Activated CD4-positive, CD25-positive, alpha-beta regulatory T cell treated with anti-CD3 and anti-CD28 coated beads, Interleukin-2, amount 50 U/mL, for 16 hours (primary cell): ENCODE measurements at regions not wholly inside any gene's neighbourhood (a gene's known extent, or its start where the extent isn't known, plus 50 kb on each side); places are given as distances from the start of the nearest gene placed in this dataset.
"Not testable (repeated sequence)": the region's sequence is repeated elsewhere in the genome, so short reads cannot be mapped to it uniquely, and the experiment has no call there.

ENCODE experiments used
- DNase-seq: peaks from one replicate; pipeline ENCODE4 v3.0.0-alpha.2; 2020; ENCODE audit warnings: low read depth, low spot score

DNA sequence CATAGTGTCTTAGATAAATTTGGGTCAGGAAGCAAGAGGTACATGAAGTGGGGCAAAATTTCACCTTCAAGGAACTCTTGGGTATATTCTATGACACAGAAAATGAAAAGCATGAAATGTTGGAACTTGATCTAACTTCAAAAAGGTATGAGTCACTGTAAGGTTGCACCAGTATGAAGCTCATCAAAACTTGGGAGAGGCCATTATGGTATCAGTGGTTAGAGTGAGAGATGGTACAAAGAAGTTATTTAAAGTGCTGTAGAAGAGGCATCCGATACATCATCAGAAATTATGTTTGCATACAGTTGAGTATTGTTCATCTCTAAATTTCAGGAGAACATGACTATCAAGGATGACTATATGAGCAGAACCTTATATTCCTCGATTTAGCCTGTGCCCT, 302.9 kb upstream of the SUCLG2 start:
- no peak for DNase-seq

- peak; percentile 17 for DNase-seq
Measured at GRCh38 chr3:67947808-67948508, 293.5 kb upstream of the SUCLG2 start.

DNA sequence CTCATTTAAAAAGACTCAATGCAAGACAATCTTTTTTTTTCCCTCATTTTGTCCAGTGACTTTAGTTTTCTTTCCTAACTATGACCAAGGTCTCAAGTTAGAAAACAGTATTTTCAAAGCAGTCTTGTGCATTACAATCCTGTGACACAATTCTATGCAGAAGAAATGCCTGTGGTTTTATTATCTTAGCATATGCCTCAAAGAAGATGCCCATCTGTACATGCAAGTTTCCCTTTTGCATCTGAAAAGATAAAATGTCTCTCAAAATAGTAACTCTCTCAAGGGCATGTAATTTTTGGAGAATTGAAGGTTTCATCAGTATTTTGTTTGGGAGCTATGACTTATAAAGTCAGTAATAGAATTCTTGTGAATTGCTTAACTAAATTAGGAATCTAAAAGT, 292.0 kb upstream of the SUCLG2 start:
- DNase-seq, result no peak

GRCh38 chr3:67943546-67943945, 289.1 kb upstream of the SUCLG2 start:
- no peak for DNase-seq

GRCh38 chr3:67941433-67942030, 287.1 kb upstream of the SUCLG2 start:
- no peak for DNase-seq

DNA sequence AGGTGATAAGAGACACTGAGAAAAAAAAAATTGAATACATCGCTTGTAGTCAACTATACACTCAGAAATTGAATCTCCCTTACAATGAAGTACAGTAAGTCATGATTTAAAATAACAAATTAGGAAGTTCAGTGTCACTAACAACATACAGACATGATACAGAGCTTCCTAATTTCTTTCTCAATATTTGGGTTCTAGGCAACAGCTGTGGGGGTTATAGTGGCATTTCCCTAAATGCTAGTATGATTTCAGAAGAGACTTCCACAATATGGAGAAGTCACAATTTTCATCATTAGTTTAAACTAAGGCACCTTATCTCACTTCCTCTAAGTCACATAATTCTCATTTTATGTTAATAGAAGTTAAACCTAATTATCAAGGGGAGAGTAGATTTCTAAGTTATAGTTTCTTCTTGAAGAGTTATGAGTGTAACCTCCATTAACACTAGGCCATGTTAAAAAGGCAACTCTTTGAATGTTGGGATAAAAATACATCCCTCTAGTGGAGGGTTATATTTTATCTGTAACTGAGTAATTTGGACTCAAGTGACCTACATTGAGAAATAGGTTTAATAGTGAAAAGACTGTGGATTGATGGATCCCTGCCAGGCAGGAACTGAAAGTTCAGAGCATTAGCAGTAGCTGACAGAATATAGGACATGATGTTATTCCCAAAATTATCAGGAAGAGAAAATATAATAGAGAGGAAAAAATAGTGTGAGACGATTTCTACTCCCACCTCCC, 286.0 kb upstream of the SUCLG2 start:
- no peak for DNase-seq

DNA sequence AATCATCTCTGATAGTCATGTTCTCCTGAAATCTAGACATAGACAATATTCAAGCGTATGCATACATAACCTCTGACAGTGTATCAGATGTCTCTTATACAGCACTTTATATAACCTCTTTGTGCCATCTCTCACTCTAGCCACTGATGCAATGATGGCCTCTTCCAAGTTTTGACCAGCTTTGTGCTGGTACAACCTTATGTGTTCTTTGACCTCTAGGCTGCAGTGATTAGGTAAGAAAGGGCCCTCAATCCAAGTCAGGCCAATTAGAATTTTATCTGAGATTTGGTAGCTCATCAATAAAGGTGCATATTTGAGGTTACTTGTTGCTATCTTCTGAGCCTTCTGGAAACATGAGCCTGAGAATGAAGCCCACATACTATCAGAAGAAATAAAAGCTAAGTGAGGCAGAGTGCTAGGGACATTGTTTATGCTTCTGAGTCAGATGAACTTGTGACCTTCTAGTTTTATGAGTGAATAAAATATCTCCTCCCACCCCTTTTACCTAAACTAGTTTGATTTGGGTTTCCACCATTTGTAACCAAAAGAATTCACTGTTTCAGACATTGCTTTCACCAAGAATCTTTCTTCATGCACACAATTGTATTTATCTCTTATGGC, 283.2 kb upstream of the SUCLG2 start:
- no peak for DNase-seq

- not testable (repeated sequence) for DNase-seq
Measured at GRCh38 chr3:67930394-67930793, 276.0 kb upstream of the SUCLG2 start.

GRCh38 chr3:67923796-67924195, 269.4 kb upstream of the SUCLG2 start:
- DNase-seq, result no peak

- DNase-seq, result no peak
Measured at GRCh38 chr3:67920969-67921368, 266.6 kb upstream of the SUCLG2 start.

DNA sequence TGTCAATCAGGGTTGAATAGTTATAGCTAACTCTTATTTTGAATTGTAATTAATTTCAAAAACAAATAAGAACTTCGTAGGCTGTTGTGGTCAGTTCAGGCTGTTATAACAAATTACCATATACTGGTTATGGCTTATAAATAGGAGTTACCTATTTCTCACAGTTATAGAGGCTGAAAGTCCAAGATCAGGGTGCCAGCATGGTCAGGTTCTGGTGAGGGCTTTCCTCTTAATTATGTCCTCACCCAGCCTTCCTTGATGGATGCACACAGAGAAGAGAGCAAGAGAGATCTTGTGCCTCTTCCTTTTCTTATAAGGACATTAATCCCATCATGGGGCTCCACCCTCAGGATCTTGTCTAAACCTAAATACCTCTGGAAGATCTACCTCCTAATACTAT, 265.9 kb upstream of the SUCLG2 start:
- DNase-seq, result no peak

- no peak for DNase-seq
Measured at GRCh38 chr3:67916353-67916752, 261.9 kb upstream of the SUCLG2 start.

- DNase-seq, result no peak
Measured at GRCh38 chr3:67907735-67908134, 253.3 kb upstream of the SUCLG2 start.

- no peak for DNase-seq
Measured at GRCh38 chr3:67906261-67906660, 251.8 kb upstream of the SUCLG2 start.

DNA sequence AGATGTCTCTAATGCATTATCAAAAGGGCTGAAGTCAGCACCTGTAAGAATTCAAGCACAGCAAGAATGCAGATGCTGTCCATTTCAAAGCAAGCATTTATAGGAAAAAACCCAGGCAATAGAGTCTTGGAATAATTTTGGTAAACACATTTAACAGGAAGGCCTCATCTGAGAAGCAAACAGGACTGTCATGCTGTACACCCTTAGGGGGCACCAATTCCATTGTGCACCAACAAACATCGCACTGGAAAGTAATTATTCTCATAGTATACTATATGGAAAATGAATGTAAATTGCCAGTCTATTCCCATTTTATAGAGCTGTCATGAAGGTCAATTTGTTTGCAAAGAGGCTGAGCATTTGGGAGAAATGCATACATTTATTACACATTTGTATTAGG, 247.3 kb upstream of the SUCLG2 start:
- no peak for DNase-seq

DNA sequence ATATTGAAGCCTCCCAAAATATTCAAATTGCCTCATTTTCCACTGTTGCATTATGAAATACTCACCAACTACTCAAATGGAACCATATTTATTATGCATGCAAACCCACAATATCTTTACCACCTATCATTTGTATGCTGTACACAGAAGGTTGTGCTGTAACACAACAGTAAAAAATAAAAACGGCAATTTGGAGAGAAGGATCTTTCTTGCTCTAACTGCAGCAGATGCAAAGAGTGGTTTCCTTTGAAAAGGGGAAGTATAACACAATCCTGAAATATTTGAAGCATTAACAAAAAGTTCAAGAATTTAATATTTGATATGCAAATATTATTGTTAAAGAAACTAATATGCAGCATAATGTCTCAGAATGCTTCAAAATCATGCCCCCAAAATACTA, 244.5 kb upstream of the SUCLG2 start:
- no peak for DNase-seq

DNA sequence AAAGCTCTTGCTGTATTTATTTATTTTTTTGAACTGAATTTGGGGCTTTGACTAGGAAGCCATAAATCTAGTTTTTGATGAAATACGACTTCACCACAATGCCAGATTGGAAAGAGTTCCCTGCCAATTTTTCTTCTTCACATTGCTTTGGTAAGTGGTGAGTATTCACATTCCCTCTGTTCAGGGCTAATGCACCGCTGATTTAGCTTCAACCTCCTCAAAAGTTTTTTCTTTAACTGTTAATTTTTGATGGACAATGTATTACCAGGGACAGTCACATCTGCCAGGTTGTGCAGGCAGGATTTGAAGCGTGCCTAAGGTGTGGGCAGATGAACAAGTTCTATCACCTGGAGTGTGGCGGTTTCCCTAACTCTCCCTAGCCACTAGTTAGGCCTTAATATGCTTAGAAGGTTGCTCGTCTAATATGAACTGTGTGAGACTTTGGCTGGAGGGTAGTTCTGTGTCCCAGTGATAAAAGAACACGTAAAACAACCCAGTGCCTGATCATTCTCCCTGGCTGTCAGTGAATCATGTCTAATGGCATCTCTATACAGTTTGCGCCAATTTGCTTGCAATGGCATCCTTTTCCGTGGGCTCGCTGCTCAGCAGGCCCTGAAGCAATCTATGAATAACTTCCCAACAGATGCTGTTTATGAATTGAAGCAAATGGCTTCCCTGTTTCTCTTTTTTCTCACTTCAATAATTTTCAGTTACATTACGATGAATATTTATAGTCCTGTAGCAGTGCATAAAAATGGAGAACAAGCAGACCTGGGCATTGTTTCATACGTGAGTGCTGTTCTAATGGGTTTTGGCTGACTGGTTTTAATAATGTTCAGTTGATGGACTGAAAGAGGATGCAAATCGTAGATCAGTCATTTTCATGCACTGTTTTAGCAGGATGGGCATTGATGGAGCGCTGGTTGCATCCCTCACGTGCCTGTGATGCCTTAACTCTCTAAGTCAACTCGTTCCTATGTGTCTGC, 243.2 kb upstream of the SUCLG2 start:
- DNase-seq, result no peak

DNA sequence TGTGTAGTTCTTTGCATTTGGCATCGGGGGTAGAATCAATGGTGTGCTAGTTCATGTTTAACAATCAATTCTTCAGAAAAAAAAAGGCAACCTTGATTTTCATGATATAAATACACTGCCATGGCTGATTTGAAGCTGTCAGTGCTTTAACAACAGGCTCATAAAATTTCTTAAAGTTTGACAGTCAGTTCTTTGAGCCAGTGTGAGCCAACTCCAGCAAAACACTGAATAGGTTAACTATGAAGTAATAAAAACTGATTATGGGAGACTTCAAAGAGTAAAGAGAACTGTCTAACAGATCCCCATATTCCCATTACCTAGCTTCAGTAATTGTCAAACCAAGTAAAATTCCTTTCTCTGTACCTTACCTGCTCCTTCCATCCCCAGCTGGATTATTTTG, 241.7 kb upstream of the SUCLG2 start:
- no peak for DNase-seq

DNA sequence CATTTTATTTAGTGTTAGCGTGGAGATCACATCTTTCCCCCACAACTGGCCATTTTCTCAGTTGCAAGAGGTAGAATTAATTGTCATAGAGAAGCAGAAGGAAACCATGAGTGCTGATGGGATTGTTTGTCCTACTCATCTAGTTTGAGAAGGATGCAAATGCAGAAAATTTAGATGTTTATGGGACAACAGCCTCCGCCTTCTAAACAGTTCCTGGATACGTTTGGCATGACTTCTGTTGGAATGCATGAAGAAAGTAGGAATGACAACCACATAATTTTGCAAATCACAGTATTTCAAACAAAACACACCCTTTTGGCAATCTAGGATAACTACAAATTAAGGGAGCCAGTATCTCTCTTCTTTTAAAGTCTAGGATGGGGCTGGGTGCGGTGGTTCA, 240.1 kb upstream of the SUCLG2 start:
- DNase-seq, result no peak

DNA sequence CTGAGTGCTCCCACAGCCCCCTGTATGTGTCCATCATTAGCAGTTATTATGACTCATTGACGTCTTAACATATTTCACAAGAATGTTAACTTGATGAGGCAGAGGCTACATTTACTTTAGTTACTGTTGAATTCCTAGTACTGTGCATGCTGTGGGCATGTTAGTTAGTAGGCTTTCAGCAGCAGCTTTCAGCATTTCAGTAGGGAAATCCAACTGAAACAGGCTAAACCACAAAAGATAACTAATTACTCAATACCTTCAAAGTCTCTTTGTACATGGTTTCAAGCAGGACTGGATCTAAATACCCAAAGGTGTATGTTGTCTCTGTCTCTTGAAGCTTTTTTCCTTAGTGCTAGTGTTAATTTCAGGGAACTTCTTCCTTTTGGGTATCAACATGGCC, 229.9 kb upstream of the SUCLG2 start:
- DNase-seq, result no peak

GRCh38 chr3:67883766-67884165, 229.4 kb upstream of the SUCLG2 start:
- no peak for DNase-seq
